ENCODE measurements at regions not wholly inside any gene's neighbourhood (a gene's known extent, or its start where the extent isn't known, plus 50 kb on each side); places are given as distances from the start of the nearest gene placed in this dataset.

DNA sequence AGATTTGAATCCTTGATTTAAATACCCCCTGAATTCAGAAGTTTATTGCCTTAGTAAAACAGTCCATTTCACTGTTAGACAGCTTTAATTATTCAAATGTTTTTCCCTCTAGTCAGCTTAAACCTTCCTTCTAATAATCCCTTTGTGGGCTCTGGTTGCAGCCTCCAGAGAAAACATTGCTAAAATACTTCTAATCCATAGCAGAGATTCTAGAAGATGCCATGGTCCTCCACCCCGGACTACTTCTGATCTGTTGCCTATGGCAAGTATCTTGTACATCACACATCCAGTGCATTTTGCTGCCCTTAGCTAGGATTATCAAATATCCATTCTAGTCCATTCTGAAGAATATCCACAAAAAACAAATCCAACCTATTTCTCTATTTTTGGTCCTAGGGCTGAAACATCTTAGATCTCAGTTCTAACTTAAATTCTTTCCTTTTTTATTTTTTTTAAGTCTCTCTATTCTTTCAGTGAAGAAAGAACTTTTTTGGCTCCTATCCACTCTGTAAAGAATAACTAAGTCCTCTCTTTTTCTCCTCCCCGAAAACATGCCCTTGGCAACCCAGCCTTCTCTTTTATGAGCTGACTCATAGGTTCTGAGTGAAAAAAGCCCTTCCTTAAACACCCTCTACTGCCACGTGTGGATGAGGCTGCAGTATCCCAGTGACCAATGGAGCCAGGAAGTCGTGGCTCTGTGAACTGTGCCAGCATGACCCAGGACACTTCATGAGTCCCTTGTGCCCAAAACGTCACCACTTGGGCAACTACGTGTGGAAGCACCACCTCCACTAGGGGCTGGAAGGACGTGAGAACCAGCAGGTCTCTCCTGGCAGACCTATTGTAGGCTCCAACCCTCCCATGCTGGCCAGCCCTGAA, 349.8 kb downstream of the TNS1 start:
- peak; percentile 64 for DNase-seq

DNA sequence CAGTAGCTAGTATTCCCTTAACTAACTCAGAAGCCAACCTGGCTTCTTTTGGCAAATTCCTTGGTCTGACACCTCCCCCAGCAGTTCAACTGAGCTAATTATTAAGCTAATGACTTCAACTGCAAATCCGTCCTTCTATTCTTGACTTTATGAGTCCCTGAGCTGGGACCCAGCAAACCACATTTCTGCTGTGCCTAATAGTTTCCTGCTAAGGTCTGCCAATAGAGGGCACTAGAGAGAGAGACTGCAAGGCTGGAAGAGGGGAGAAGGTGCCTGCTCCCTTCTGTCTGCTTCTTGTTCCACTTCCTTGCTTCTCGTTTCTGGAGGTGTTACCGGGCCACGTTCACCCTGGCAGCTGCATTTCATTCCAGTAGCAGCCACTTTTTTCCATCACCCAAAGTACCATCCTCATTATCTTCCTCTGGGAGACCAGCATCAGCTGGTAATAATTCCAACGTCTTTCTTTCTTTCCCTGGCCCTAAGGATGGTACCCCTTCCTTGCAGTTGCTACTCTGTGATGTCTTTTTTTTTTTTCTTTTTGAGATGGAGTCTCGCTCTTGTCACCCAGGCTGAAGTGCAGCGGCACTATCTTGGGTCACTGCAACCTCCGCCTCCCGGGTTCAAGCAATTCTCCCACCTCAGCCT, 352.0 kb downstream of the TNS1 start:
- DNase-seq = peak; percentile 46

DNA sequence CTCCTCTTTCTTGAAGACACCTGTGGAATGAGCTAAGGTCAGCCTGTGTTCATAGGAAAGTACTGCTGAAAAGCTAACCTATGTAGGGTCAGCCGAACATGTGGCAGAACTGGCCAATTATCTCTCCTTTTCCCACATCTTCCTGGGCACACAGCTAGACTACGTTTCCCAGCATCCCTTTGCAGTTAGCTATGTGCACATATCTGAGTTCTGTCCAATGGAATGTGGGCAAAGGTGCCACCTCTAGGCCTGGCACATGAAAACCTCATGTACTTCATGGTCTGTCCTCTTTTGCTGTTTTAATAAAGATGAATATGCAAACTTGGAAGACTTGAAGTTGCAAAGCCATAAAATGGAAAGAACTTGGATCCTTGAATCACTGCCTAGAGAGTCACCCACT, 352.6 kb downstream of the TNS1 start:
- DNase-seq = no peak

- DNase-seq = no peak
Observed at GRCh38 chr2:217647925-217648324, 354.9 kb downstream of the TNS1 start.

DNA sequence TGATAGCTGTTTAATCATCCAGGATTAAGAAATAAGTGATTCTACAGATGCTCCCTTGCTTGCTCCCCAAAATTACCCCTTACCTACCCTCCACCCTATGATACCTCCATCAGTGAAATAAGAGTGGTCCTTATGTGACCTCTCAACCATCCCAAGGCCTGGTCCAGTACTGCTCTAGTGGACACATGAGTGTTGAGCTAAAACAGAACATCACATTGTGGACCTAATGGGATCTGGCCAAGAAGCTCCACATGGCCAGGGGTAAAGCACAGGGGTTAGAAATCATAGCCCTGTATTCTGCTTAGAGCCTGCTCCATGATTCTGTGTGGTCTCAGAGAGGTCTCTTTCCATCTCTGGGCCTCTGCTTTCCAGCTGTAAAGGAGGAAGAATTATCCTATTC, 355.6 kb downstream of the TNS1 start:
- no peak for DNase-seq

GRCh38 chr2:217645896-217646295, 356.9 kb downstream of the TNS1 start:
- no peak for DNase-seq

DNA sequence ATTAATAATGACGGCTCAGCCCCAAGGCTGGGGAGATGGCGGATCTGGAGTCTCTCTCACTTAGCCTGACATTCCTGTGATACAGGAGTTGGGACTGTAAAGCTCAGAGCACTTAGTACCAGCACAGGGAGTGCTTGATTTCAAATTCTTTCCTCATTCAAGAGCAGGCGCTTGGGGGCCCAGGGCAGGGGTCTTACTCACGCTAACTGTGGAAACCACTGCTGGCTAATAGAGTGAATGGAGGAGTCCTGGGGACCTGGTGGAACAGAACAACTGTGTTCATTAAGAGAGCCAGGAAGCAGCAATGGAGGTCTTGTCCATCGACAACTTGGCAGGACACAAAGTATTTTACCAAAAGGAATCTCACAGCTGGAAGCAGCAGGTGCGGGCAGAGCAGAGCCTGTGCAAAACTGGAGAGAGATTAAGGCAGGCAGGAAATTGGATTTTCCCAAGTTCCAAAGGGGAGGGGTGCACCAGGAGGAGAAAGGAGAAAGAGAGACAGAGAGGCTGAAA, 358.9 kb downstream of the TNS1 start:
- DNase-seq = peak; percentile 90

DNA sequence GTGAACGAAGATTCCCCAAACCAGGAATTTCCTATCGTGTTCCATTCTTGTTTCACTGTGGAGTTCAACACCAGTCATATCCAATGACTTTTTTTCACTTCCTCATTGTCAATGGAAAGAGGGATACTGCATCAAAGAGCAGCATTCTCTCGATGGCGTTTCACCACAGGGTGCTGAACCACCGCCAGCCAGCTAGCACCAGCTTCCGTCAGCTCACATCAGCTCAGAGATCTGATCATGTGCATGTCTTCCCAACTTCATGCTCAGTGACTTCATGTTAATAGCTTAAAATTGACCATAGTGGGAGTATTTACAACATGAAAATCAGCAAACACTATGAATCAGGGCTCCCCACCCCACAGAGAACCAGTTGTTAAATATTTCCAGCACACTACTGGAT, 359.9 kb downstream of the TNS1 start:
- no peak for DNase-seq

DNA sequence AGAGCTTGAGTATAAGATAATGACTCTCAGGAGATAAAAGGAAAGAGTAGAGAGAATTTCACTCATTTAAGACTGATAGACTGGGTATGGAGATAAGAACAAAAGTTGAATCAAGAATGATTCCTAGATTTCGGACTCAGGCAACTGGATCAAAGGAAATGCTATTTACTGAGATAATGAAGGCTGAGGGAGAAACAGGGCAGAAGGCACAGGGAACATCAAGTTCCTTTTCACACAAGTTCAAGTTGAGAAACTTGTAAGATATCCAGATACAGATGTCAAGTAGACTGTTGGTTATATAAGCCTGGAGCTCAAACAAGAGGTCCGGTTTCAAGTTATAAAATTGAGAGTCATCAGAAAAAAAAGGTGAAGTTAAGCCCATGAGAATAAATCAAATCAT, 360.8 kb downstream of the TNS1 start:
- DNase-seq = no peak

- no peak for DNase-seq
Observed at GRCh38 chr2:217639481-217639880, 363.3 kb downstream of the TNS1 start.

GRCh38 chr2:217638533-217638932, 364.3 kb downstream of the TNS1 start:
- no peak for DNase-seq

DNA sequence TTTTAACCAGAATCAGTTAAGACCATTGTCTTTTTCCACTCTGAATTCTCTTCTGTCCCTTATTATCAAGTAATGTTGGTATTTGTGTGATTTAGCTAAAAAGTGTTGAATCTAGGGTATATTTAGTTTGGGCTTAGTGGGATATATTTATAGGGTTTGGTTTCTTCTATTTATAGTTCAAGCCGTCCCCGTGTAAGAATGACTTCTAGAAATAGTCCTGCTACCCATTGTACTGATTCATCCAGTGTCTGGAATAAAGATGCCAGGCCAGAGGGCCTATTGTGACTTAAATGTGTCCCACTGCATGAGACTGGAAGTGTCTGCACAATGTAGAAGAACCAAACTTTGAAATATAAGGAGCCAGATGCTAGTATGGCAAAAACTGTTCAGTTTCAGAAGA, 364.8 kb downstream of the TNS1 start:
- no peak for DNase-seq

DNA sequence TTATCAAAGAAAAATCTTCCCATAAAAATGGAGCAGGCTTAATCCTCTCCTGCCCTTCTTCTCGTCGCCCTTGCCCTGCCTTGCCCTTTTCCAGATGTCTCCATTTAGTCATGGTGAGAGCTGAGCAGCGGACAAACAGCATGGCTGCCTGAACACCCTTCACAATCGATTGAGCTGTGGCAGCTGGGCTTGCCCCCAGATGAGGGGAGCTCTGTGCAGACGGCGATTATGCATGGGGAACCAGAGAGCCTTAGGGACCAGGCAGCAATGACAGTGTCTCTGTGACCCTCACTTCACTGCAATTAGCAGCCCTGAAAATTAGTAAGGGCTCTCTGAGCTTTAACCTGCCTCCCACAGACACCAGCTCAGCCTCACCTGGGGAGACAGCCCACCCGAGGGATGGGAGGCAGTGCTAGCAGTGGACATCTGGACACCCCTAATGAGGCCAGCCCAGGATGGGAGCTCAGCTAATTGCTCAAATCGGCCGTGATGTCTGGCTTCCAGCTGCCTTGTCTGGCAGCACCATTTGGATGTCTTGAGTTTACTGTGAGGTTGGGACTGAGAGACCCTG, 365.7 kb downstream of the TNS1 start:
- DNase-seq = peak; percentile 84

GRCh38 chr2:217636578-217636977, 366.2 kb downstream of the TNS1 start:
- DNase-seq = no peak

GRCh38 chr2:217634871-217635270, 367.9 kb downstream of the TNS1 start:
- no peak for DNase-seq

- DNase-seq = peak; percentile 78
Observed at GRCh38 chr2:217632043-217632442, 370.8 kb downstream of the TNS1 start.

- DNase-seq = no peak
Observed at GRCh38 chr2:217631115-217631514, 371.7 kb downstream of the TNS1 start.

GRCh38 chr2:217629347-217629746, 373.4 kb downstream of the TNS1 start:
- no peak for DNase-seq

- DNase-seq = no peak
Observed at GRCh38 chr2:217628061-217628460, 374.7 kb downstream of the TNS1 start.

- no peak for DNase-seq
Observed at GRCh38 chr2:217626926-217627325, 375.9 kb downstream of the TNS1 start.

- DNase-seq = peak; percentile 54
Observed at GRCh38 chr2:217625557-217626169, 377.1 kb downstream of the TNS1 start.

DNA sequence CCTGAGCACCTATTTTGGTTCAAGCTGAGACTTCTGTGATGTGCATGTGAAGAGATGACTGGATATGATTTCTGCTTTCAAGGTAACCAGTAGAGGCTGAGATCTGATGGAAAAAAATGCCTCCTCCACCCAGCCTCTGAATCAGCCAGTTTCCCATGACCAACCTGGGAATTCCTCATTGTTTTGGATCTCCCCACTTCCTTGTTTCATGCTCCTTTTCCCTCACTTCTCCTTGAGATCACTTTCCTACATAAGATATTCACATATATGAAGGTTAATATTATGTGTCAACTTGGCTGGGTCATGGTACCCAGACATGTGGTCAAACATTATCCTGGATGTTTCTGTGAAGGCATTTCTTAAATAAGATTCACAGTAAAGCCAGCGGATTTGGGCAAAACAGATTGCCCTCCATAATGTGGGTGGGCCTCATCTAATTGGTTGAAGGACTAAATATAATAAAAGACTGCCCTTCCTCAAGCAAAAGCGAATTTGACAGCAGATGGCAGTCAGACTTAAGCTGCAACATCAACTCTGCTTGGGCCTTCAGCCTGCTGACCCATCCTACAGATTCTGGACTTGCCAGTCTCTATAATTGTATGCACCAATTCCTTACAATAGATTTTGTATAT, 379.4 kb downstream of the TNS1 start:
- DNase-seq = no peak
